ENCODE measurements at regions not wholly inside any gene's neighbourhood (a gene's known extent, or its start where the extent isn't known, plus 50 kb on each side); places are given as distances from the start of the nearest gene placed in this dataset.

- H3K9ac ChIP-seq (ENCODE audit: low read length): no peak overlapping the region
- no peaks in the 10 kb centered on the region for H3K36me3 ChIP-seq (ENCODE audit: control insufficient read depth, low read depth, low read length)
- H3K9me3 ChIP-seq (ENCODE audit: control insufficient read depth, low read depth, low read length): no peaks in the 10 kb centered on the region
- H3K27ac ChIP-seq (ENCODE audit: low read length): no peak overlapping the region
- no peaks in the 10 kb centered on the region for H3K27me3 ChIP-seq (ENCODE audit: control insufficient read depth, insufficient read depth, low read length)
- H3K4me1 ChIP-seq (ENCODE audit: control insufficient read depth, low read depth, low read length): peaks cover 7% of the 10 kb centered on the region
- H3K4me3 ChIP-seq (ENCODE audit: low read length): no peak overlapping the region
These were observed 341.8 kb upstream of the KIF2A start for GRCh38 chr5:61964201-61964600.

- Histone ChIP-seq H3K27ac (ENCODE audit: low read length) (no peak overlapping the region), H3K9me3 (ENCODE audit: control insufficient read depth, low read depth, low read length) (no peaks in the 10 kb centered on the region), H3K4me3 (ENCODE audit: low read length) (no peak overlapping the region), H3K27me3 (ENCODE audit: control insufficient read depth, insufficient read depth, low read length) (no peaks in the 10 kb centered on the region), H3K4me1 (ENCODE audit: control insufficient read depth, low read depth, low read length) (peaks cover 7% of the 10 kb centered on the region), H3K9ac (ENCODE audit: low read length) (no peak overlapping the region), H3K36me3 (ENCODE audit: control insufficient read depth, low read depth, low read length) (no peaks in the 10 kb centered on the region)
These were observed 340.9 kb upstream of the KIF2A start for GRCh38 chr5:61965069-61965468.

GRCh38 chr5:61965490-61965889, 340.5 kb upstream of the KIF2A start:
- Histone ChIP-seq H3K9me3 (ENCODE audit: control insufficient read depth, low read depth, low read length) (no peaks in the 10 kb centered on the region), H3K4me1 (ENCODE audit: control insufficient read depth, low read depth, low read length) (peaks cover 7% of the 10 kb centered on the region), H3K36me3 (ENCODE audit: control insufficient read depth, low read depth, low read length) (no peaks in the 10 kb centered on the region), H3K27me3 (ENCODE audit: control insufficient read depth, insufficient read depth, low read length) (no peaks in the 10 kb centered on the region), H3K4me3 (ENCODE audit: low read length) (no peak overlapping the region), H3K27ac (ENCODE audit: low read length) (no peak overlapping the region), H3K9ac (ENCODE audit: low read length) (no peak overlapping the region)

GRCh38 chr5:61966296-61966955, 339.6 kb upstream of the KIF2A start:
- Histone ChIP-seq H3K4me1 (ENCODE audit: control insufficient read depth, low read depth, low read length) (peaks cover 7% of the 10 kb centered on the region), H3K27me3 (ENCODE audit: control insufficient read depth, insufficient read depth, low read length) (no peaks in the 10 kb centered on the region), H3K4me3 (ENCODE audit: low read length) (no peak overlapping the region), H3K36me3 (ENCODE audit: control insufficient read depth, low read depth, low read length) (no peaks in the 10 kb centered on the region), H3K27ac (ENCODE audit: low read length) (no peak overlapping the region), H3K9me3 (ENCODE audit: control insufficient read depth, low read depth, low read length) (no peaks in the 10 kb centered on the region), H3K9ac (ENCODE audit: low read length) (no peak overlapping the region)

- H3K27ac ChIP-seq (ENCODE audit: low read length): no peak overlapping the region
- H3K36me3 ChIP-seq (ENCODE audit: control insufficient read depth, low read depth, low read length): no peaks in the 10 kb centered on the region
- no peaks in the 10 kb centered on the region for H3K27me3 ChIP-seq (ENCODE audit: control insufficient read depth, insufficient read depth, low read length)
- no peak overlapping the region for H3K9ac ChIP-seq (ENCODE audit: low read length)
- no peak overlapping the region for H3K4me3 ChIP-seq (ENCODE audit: low read length)
- no peaks in the 10 kb centered on the region for H3K9me3 ChIP-seq (ENCODE audit: control insufficient read depth, low read depth, low read length)
- H3K4me1 ChIP-seq (ENCODE audit: control insufficient read depth, low read depth, low read length): peaks cover 7% of the 10 kb centered on the region
These were observed 339.0 kb upstream of the KIF2A start for GRCh38 chr5:61966997-61967396.

GRCh38 chr5:61967681-61968080, 338.3 kb upstream of the KIF2A start:
- H3K27me3 ChIP-seq (ENCODE audit: control insufficient read depth, insufficient read depth, low read length): no peaks in the 10 kb centered on the region
- no peaks in the 10 kb centered on the region for H3K36me3 ChIP-seq (ENCODE audit: control insufficient read depth, low read depth, low read length)
- H3K9me3 ChIP-seq (ENCODE audit: control insufficient read depth, low read depth, low read length): no peaks in the 10 kb centered on the region
- H3K4me3 ChIP-seq (ENCODE audit: low read length): no peak overlapping the region
- peaks cover 7% of the 10 kb centered on the region for H3K4me1 ChIP-seq (ENCODE audit: control insufficient read depth, low read depth, low read length)
- H3K9ac ChIP-seq (ENCODE audit: low read length): no peak overlapping the region
- no peak overlapping the region for H3K27ac ChIP-seq (ENCODE audit: low read length)

GRCh38 chr5:61969347-61969746, 336.7 kb upstream of the KIF2A start:
- Histone ChIP-seq H3K4me3 (ENCODE audit: low read length) (no peak overlapping the region), H3K27ac (ENCODE audit: low read length) (no peak overlapping the region), H3K9ac (ENCODE audit: low read length) (no peak overlapping the region), H3K4me1 (ENCODE audit: control insufficient read depth, low read depth, low read length) (peaks cover 7% of the 10 kb centered on the region), H3K36me3 (ENCODE audit: control insufficient read depth, low read depth, low read length) (no peaks in the 10 kb centered on the region), H3K27me3 (ENCODE audit: control insufficient read depth, insufficient read depth, low read length) (no peaks in the 10 kb centered on the region), H3K9me3 (ENCODE audit: control insufficient read depth, low read depth, low read length) (no peaks in the 10 kb centered on the region)

- Histone ChIP-seq H3K9ac (ENCODE audit: low read length) (no peak overlapping the region), H3K4me1 (ENCODE audit: control insufficient read depth, low read depth, low read length) (peaks cover 7% of the 10 kb centered on the region), H3K4me3 (ENCODE audit: low read length) (no peak overlapping the region), H3K27me3 (ENCODE audit: control insufficient read depth, insufficient read depth, low read length) (no peaks in the 10 kb centered on the region), H3K27ac (ENCODE audit: low read length) (no peak overlapping the region), H3K36me3 (ENCODE audit: control insufficient read depth, low read depth, low read length) (no peaks in the 10 kb centered on the region), H3K9me3 (ENCODE audit: control insufficient read depth, low read depth, low read length) (no peaks in the 10 kb centered on the region)
These were observed 336.3 kb upstream of the KIF2A start for GRCh38 chr5:61969755-61970154.

GRCh38 chr5:61970218-61970617, 335.8 kb upstream of the KIF2A start:
- Histone ChIP-seq H3K4me3 (ENCODE audit: low read length) (no peak overlapping the region), H3K4me1 (ENCODE audit: control insufficient read depth, low read depth, low read length) (peaks cover 7% of the 10 kb centered on the region), H3K36me3 (ENCODE audit: control insufficient read depth, low read depth, low read length) (no peaks in the 10 kb centered on the region), H3K27ac (ENCODE audit: low read length) (no peak overlapping the region), H3K9ac (ENCODE audit: low read length) (no peak overlapping the region), H3K9me3 (ENCODE audit: control insufficient read depth, low read depth, low read length) (no peaks in the 10 kb centered on the region), H3K27me3 (ENCODE audit: control insufficient read depth, insufficient read depth, low read length) (no peaks in the 10 kb centered on the region)

GRCh38 chr5:61974680-61975079, 331.3 kb upstream of the KIF2A start:
- no peaks in the 10 kb centered on the region for H3K9me3 ChIP-seq (ENCODE audit: control insufficient read depth, low read depth, low read length)
- no peak overlapping the region for H3K27ac ChIP-seq (ENCODE audit: low read length)
- H3K9ac ChIP-seq (ENCODE audit: low read length): no peak overlapping the region
- H3K36me3 ChIP-seq (ENCODE audit: control insufficient read depth, low read depth, low read length): no peaks in the 10 kb centered on the region
- H3K4me1 ChIP-seq (ENCODE audit: control insufficient read depth, low read depth, low read length): no peaks in the 10 kb centered on the region
- no peak overlapping the region for H3K4me3 ChIP-seq (ENCODE audit: low read length)
- H3K27me3 ChIP-seq (ENCODE audit: control insufficient read depth, insufficient read depth, low read length): no peaks in the 10 kb centered on the region

- H3K36me3 ChIP-seq (ENCODE audit: control insufficient read depth, low read depth, low read length): no peaks in the 10 kb centered on the region
- no peaks in the 10 kb centered on the region for H3K4me1 ChIP-seq (ENCODE audit: control insufficient read depth, low read depth, low read length)
- H3K9me3 ChIP-seq (ENCODE audit: control insufficient read depth, low read depth, low read length): no peaks in the 10 kb centered on the region
- no peak overlapping the region for H3K27ac ChIP-seq (ENCODE audit: low read length)
- no peak overlapping the region for H3K4me3 ChIP-seq (ENCODE audit: low read length)
- no peak overlapping the region for H3K9ac ChIP-seq (ENCODE audit: low read length)
- no peaks in the 10 kb centered on the region for H3K27me3 ChIP-seq (ENCODE audit: control insufficient read depth, insufficient read depth, low read length)
These were observed 324.1 kb upstream of the KIF2A start for GRCh38 chr5:61981886-61982285.

GRCh38 chr5:61991430-61991829, 314.6 kb upstream of the KIF2A start:
- Histone ChIP-seq H3K36me3 (ENCODE audit: control insufficient read depth, low read depth, low read length) (no peaks in the 10 kb centered on the region), H3K4me1 (ENCODE audit: control insufficient read depth, low read depth, low read length) (no peaks in the 10 kb centered on the region), H3K27me3 (ENCODE audit: control insufficient read depth, insufficient read depth, low read length) (no peaks in the 10 kb centered on the region), H3K27ac (ENCODE audit: low read length) (no peak overlapping the region), H3K4me3 (ENCODE audit: low read length) (no peak overlapping the region), H3K9ac (ENCODE audit: low read length) (no peak overlapping the region), H3K9me3 (ENCODE audit: control insufficient read depth, low read depth, low read length) (no peaks in the 10 kb centered on the region)
